ENCODE measurements at regions not wholly inside any gene's neighbourhood (a gene's known extent, or its start where the extent isn't known, plus 50 kb on each side); places are given as distances from the start of the nearest gene placed in this dataset.
"Not testable (repeated sequence)": the region's sequence is repeated elsewhere in the genome, so short reads cannot be mapped to it uniquely, and the experiment has no call there.

DNA sequence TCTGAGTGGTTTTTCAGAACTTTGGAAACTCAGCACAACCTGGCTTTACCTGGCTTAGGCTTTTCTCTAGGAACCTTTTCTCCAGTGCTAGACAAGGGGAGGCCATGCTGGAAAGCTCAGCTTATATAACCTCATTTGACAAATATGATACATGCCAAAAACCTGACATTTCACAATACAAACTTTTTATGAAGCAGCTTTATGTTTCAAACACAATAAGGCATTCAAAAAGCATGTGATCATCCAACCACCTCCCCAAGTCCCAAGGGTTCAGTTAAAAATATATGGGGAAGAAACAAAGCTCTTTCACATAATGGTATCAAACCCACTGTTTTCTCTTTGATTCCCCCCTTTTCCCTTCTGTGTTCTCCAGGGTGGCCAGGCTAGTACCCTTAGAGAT lies 63.7 kb downstream of the ZC3H11B start:
- DNase-seq (ENCODE audit: low spot score), result no peak
- no peaks in the 10 kb centered on the region for H3K9me2 ChIP-seq (ENCODE audit: insufficient read depth, low read length)
- no peaks in the 10 kb centered on the region for H3K9me3 ChIP-seq (ENCODE audit: low read length)
- H3K27ac ChIP-seq (ENCODE audit: low read depth, low read length, poor library complexity, severe bottlenecking), result no peak overlapping the region
- no peak overlapping the region for H3K4me2 ChIP-seq (ENCODE audit: low read length)
- no peaks in the 10 kb centered on the region for H3K4me1 ChIP-seq (ENCODE audit: insufficient read depth, low read length, poor library complexity, severe bottlenecking)
- H4K20me1 ChIP-seq (ENCODE audit: insufficient read depth, low read length), result no peaks in the 10 kb centered on the region
- intact Hi-C loops (cut with micrococcal nuclease; ENCODE audit: unreplicated experiment), result no loop called here
- POLR2A ChIA-PET, result no interaction called here
- H3K36me3 ChIP-seq (ENCODE audit: insufficient read depth, low read length), result no peaks in the 10 kb centered on the region
- CTCF ChIA-PET (ENCODE audit: unreplicated experiment), result no interaction called here
- no peak overlapping the region for H3K4me3 ChIP-seq (ENCODE audit: low read depth, low read length, poor library complexity, severe bottlenecking)
- H3K79me2 ChIP-seq (ENCODE audit: insufficient read depth, low read depth, low read length), result no peaks in the 10 kb centered on the region
- TF ChIP-seq CTCF (conservative IDR thresholded peaks at IDR 0.05; ENCODE audit: low read length) (no peak), EZH2phosphoT487 (IDR thresholded peaks at IDR 0.05; ENCODE audit: borderline replicate concordance, low read depth, low read length) (no peak)
- H2AFZ ChIP-seq (ENCODE audit: low read length), result no peak overlapping the region
- no TSS peak for BruUV-seq (replicated peaks)

DNA sequence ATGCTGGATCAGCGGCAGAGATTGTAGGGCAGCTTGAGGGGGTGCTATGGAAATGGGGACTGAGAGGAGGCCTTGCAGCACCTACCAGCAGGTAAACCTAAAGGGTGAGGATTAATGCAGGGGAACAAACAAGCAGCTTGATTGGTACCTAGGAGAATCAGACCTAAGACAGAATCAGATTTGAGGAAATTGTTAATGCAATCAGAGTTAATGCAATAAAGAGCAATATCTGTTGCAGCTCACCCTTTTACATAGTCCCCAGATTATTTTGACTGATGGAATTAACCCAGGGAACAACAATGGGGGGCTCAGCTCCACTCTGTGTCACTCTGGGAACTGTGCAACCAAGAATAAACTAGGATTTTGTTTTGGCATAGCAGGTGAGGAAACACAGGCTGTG lies 64.5 kb downstream of the ZC3H11B start:
- no peak overlapping the region for H2AFZ ChIP-seq (ENCODE audit: low read length)
- no peak for DNase-seq (ENCODE audit: low spot score)
- BruUV-seq (replicated peaks), result no TSS peak
- H3K9me3 ChIP-seq (ENCODE audit: low read length), result no peaks in the 10 kb centered on the region
- H3K9me2 ChIP-seq (ENCODE audit: insufficient read depth, low read length), result no peaks in the 10 kb centered on the region
- H3K4me1 ChIP-seq (ENCODE audit: insufficient read depth, low read length, poor library complexity, severe bottlenecking), result no peaks in the 10 kb centered on the region
- H3K27ac ChIP-seq (ENCODE audit: low read depth, low read length, poor library complexity, severe bottlenecking), result no peak overlapping the region
- no peak for TF ChIP-seq EZH2phosphoT487 (IDR thresholded peaks at IDR 0.05; ENCODE audit: borderline replicate concordance, low read depth, low read length)
- no peak for TF ChIP-seq CTCF (conservative IDR thresholded peaks at IDR 0.05; ENCODE audit: low read length)
- no peaks in the 10 kb centered on the region for H3K79me2 ChIP-seq (ENCODE audit: insufficient read depth, low read depth, low read length)
- ChIA-PET POLR2A (no interaction called here), CTCF (ENCODE audit: unreplicated experiment) (no interaction called here)
- no peaks in the 10 kb centered on the region for H3K36me3 ChIP-seq (ENCODE audit: insufficient read depth, low read length)
- H4K20me1 ChIP-seq (ENCODE audit: insufficient read depth, low read length), result no peaks in the 10 kb centered on the region
- no peak overlapping the region for H3K4me3 ChIP-seq (ENCODE audit: low read depth, low read length, poor library complexity, severe bottlenecking)
- no peak overlapping the region for H3K4me2 ChIP-seq (ENCODE audit: low read length)
- intact Hi-C loops (cut with micrococcal nuclease; ENCODE audit: unreplicated experiment), result no loop called here

- H3K27ac ChIP-seq (ENCODE audit: low read depth, low read length, poor library complexity, severe bottlenecking); H4K20me1 ChIP-seq (ENCODE audit: insufficient read depth, low read length); H3K4me1 ChIP-seq (ENCODE audit: insufficient read depth, low read length, poor library complexity, severe bottlenecking); DNase-seq (ENCODE audit: low spot score); POLR2A ChIA-PET; CTCF ChIA-PET (ENCODE audit: unreplicated experiment); H3K4me2 ChIP-seq (ENCODE audit: low read length); H2AFZ ChIP-seq (ENCODE audit: low read length); BruUV-seq (replicated peaks); H3K36me3 ChIP-seq (ENCODE audit: insufficient read depth, low read length); H3K9me2 ChIP-seq (ENCODE audit: insufficient read depth, low read length); intact Hi-C loops (cut with micrococcal nuclease; ENCODE audit: unreplicated experiment); H3K4me3 ChIP-seq (ENCODE audit: low read depth, low read length, poor library complexity, severe bottlenecking); H3K79me2 ChIP-seq (ENCODE audit: insufficient read depth, low read depth, low read length); H3K9me3 ChIP-seq (ENCODE audit: low read length): not testable (repeated sequence)
Measured at GRCh38 chr1:219545756-219546155, 67.1 kb downstream of the ZC3H11B start.
